OCI-LY3 (cell line): ENCODE measurements at regions not wholly inside any gene's neighbourhood (a gene's known extent, or its start where the extent isn't known, plus 50 kb on each side); places are given as distances from the start of the nearest gene placed in this dataset.

Source experiments
- EZH2phosphoT487 ChIP-seq: fragments of 200-600 bp; shearing (Covaris generic); IDR thresholded peaks from 2 replicates; pipeline ENCODE4 v1.6.1; 2018; ENCODE audit warnings: antibody characterized with exemption, mixed run types, low read depth
- TF ChIP-seq, protein P1 (sequence below): fragments of 200-600, 300-600 bp; sonication (generic); IDR thresholded peaks from 2 replicates; pipeline ENCODE4 v1.5.1; 2014; ENCODE audit warnings: antibody characterized with exemption, low read length, low read depth

DNA sequence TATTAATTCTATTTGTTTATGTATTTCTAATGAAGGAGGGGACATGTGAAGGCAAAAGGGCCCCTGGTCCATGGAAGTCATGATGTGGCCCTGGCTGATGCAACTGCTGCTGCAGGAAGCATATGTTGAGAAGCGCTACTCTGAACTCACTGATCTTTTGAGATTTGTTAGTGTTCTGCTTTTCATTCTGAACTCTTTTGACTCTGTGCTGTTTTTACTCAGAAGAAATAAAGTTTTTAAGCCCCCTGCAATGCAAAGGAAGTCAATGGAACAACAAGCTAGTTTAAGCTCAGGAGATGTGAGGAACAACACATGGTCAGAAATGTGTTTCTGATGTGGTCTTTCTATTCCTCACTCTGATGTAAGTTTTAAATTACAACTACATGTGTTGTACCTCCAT, 88.9 kb upstream of the BTG1 start:
- TF ChIP-seq, protein P1, sequence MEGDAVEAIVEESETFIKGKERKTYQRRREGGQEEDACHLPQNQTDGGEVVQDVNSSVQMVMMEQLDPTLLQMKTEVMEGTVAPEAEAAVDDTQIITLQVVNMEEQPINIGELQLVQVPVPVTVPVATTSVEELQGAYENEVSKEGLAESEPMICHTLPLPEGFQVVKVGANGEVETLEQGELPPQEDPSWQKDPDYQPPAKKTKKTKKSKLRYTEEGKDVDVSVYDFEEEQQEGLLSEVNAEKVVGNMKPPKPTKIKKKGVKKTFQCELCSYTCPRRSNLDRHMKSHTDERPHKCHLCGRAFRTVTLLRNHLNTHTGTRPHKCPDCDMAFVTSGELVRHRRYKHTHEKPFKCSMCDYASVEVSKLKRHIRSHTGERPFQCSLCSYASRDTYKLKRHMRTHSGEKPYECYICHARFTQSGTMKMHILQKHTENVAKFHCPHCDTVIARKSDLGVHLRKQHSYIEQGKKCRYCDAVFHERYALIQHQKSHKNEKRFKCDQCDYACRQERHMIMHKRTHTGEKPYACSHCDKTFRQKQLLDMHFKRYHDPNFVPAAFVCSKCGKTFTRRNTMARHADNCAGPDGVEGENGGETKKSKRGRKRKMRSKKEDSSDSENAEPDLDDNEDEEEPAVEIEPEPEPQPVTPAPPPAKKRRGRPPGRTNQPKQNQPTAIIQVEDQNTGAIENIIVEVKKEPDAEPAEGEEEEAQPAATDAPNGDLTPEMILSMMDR, result no peak
- TF ChIP-seq EZH2phosphoT487, result no peak
